ENCODE measurements at regions not wholly inside any gene's neighbourhood (a gene's known extent, or its start where the extent isn't known, plus 50 kb on each side); places are given as distances from the start of the nearest gene placed in this dataset.
"Not testable (repeated sequence)": the region's sequence is repeated elsewhere in the genome, so short reads cannot be mapped to it uniquely, and the experiment has no call there.

- DNase-seq (ENCODE audit: low read depth) = not testable (repeated sequence)
Observed at GRCh38 chr2:16727849-16728248, 62.2 kb upstream of the CYRIA start.

GRCh38 chr2:16727256-16727655 lies 61.6 kb upstream of the CYRIA start:
- no peak for DNase-seq (ENCODE audit: low read depth)

DNA sequence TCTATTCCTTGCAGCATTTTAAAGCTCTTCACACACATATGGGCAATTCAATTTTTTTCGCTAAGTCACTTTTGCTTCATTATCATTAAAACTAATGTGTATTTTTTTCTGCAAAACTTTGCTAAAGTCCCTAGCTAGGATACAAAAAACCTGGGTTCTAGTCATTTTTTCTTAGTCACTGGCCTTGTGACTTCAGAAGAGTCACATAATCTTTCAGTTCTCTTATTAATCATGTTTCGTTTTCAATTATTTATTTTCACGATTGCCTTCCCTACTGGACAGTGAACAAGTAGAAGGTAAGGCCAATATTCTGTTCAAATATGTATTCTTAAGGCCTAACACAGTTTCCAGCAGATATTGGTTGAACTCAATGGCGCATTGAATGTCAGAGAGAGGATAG lies 60.9 kb upstream of the CYRIA start:
- DNase-seq (ENCODE audit: low read depth) = no peak

GRCh38 chr2:16726147-16726546 lies 60.5 kb upstream of the CYRIA start:
- DNase-seq (ENCODE audit: low read depth) = no peak

GRCh38 chr2:16725549-16725948 lies 59.9 kb upstream of the CYRIA start:
- DNase-seq (ENCODE audit: low read depth) = no peak

DNA sequence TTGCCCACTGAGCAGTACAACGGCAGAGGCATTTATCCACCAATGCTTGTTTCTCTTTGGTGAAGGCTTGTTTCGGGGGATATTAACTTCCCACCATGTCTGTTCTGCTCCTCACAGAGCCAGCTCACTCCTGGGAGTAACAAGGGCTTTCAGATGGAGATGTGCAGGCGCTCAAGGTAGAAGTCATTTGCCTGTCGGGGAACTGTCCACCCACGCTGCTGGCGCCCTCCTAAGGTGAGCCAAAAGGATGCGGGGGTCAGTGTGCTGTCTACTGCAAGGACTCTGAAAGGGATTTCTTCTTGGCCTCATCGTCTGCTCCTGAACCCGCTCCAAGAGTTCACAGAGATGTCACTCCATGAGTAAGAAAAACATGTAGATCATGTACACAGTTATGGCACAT lies 57.0 kb upstream of the CYRIA start:
- DNase-seq (ENCODE audit: low read depth) = no peak

DNA sequence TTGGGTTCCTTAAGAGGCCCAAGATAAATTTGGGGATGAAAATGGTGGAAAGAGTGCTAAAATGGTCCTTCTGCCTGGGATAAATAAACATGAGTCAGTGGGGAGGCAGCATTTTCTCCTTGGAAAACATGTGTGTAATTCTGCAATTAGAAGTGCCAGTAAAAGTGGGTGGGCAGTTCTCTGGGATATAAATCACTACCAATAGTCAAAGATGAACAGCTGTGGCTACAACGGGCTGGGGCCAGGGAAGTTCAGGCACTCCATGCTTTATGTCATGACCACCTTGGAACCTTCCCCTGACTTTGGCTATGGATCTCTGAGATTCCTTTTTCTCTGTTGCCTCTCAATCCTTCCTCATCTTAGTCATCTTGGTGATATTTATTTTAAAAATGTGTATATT lies 56.5 kb upstream of the CYRIA start:
- DNase-seq (ENCODE audit: low read depth) = no peak

DNA sequence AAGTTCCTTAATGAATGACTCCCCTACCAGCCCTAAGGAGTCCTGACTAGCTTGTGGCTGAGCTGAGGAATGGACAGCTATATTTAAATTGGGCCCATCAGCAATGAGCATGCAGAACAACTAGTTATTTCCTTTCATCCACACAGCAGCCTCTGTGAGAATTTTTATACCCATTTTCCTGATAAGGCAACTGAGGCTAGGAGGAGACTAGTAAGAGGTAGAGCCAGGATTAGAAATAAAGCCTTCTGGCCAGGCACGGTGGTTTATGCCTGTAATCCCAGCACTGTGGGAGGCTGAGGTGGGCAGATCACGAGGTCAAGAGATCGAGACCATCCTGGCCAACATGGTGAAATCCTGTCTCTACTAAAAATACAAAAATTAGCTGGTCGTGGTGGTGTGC lies 55.9 kb upstream of the CYRIA start:
- DNase-seq (ENCODE audit: low read depth) = not testable (repeated sequence)

GRCh38 chr2:16720737-16721136 lies 55.1 kb upstream of the CYRIA start:
- DNase-seq (ENCODE audit: low read depth) = not testable (repeated sequence)

GRCh38 chr2:16719485-16719808 lies 53.8 kb upstream of the CYRIA start:
- no peak for DNase-seq (ENCODE audit: low read depth)

DNA sequence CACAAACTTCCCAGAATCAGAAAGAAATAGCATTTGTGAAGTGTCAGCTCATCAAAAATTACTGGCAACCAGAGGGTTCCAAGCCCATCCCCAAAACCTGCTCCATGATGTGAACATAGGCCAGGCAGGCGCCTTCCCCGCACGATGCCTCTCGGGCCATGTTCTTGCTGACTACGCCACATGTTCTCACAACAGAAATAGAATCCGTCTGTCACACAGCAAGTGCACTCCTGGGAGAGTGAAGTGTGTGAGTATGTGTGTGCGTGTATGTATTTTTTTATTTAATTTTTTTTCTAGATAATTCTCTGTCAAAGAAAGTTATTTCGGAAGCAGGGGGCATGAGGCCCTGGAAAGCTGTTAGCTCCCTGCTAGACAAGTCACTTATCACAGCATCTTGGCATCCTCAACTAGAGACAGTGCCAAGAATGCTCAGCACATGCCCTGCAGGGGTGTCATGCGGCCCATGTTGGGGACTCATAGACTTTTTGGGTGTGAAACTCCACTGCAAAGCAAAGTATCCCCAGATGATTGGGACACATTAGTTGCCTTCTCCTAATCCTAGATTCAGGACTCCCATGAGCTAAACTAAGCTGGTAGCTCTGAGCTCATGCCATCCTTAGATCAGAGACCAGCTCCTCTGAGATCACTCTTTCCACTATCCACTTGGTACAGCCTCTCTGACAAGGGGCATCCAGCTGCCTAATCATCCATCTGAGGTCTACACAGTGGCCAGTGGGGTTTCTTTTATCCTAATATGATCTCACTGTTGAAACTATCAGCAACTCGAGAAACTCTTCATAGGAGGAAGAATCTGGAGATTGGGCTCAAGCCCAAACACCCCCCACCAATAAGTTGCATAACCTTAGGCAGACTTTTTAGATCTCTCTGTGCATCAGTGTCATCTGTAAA lies 53.2 kb upstream of the CYRIA start:
- no peak for DNase-seq (ENCODE audit: low read depth)

DNA sequence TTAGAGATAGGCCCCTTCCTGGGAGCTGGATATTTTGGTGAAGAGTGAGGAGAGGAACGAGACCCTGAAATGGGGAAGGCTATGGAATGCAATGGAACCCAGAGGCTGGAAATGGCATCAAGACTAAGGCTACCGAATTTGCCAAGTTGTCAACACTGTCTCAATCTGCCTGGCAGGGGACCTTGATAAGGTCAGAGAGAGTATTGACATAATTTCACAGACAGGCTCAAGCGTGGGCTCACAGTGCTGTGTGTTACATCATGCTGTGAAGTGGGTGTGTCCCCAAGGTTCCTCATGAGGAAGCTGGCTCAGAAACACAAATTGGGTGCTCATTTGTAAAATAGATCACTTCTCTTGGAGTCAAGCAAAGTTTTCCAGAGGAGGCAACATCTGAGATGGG lies 51.8 kb upstream of the CYRIA start:
- DNase-seq (ENCODE audit: low read depth) = no peak

DNA sequence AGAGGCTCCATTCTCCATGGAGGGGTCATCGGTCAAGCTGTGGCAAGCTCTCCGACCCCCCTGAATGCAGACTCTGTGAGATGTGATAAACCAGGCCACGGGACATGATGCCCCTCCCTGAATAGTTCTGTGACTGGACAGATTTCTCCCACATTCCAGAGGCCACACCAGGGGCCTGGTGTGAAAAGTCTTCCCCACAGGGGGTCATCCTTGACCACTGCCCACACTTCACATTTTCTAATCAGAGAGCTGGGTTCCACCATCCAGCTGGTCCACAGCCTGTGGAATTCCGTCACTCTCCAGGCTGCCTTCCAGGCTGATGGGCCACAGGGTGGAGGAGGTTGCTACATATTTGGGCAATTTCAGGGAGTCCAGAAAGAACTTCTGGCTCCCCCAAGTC lies 51.3 kb upstream of the CYRIA start:
- DNase-seq (ENCODE audit: low read depth) = no peak

GRCh38 chr2:16716024-16716423 lies 50.4 kb upstream of the CYRIA start:
- DNase-seq (ENCODE audit: low read depth) = no peak

Measured in RPMI7951 (cell line).